ENCODE measurements at regions not wholly inside any gene's neighbourhood (a gene's known extent, or its start where the extent isn't known, plus 50 kb on each side); places are given as distances from the start of the nearest gene placed in this dataset.
"Not testable (repeated sequence)": the region's sequence is repeated elsewhere in the genome, so short reads cannot be mapped to it uniquely, and the experiment has no call there.

GRCh38 chr7:37598824-37599223 lies 84.7 kb upstream of the GPR141 start:
- in situ Hi-C loops (cut with MboI; ENCODE audit: low sequenced_read_pairs) = no loop called here

- in situ Hi-C loops (cut with MboI; ENCODE audit: low sequenced_read_pairs) = no loop called here
Observed at GRCh38 chr7:37601321-37601720, 82.2 kb upstream of the GPR141 start.

GRCh38 chr7:37604078-37604477 lies 79.5 kb upstream of the GPR141 start:
- in situ Hi-C loops (cut with MboI; ENCODE audit: low sequenced_read_pairs) = no loop called here

GRCh38 chr7:37617406-37617805 lies 66.2 kb upstream of the GPR141 start:
- in situ Hi-C loops (cut with MboI; ENCODE audit: low sequenced_read_pairs) = not testable (repeated sequence)

GRCh38 chr7:37633048-37633447 lies 50.5 kb upstream of the GPR141 start:
- in situ Hi-C loops (cut with MboI; ENCODE audit: low sequenced_read_pairs) = loop anchor here (25.0 kb wide), 1 partner anchor 104 kb away; no protein-coding TSS in a partner anchor

Data from HL-60/S4 treated with phorbol 12-myristate 13-acetate at 8.2 ng/mL for 4 days and 3 days (cell line).